Stimulated activated CD8-positive, alpha-beta memory T cell treated with anti-CD3 and anti-CD28 coated beads, Interleukin-15, amount 100 ng/mL, for 1 hour (primary cell): ENCODE measurements at regions not wholly inside any gene's neighbourhood (a gene's known extent, or its start where the extent isn't known, plus 50 kb on each side); places are given as distances from the start of the nearest gene placed in this dataset.

Experiments used
- DNase-seq: peaks from one replicate; pipeline ENCODE4 v3.0.0-alpha.2; 2020; ENCODE audit warnings: low read depth

GRCh38 chr10:131673396-131673795, 227.4 kb upstream of the PPP2R2D start:
- no peak for DNase-seq

- no peak for DNase-seq
These were observed 226.7 kb upstream of the PPP2R2D start for GRCh38 chr10:131674130-131674529.

GRCh38 chr10:131675104-131675503, 225.7 kb upstream of the PPP2R2D start:
- no peak for DNase-seq

GRCh38 chr10:131676046-131676799, 224.6 kb upstream of the PPP2R2D start:
- DNase-seq: no peak

DNA sequence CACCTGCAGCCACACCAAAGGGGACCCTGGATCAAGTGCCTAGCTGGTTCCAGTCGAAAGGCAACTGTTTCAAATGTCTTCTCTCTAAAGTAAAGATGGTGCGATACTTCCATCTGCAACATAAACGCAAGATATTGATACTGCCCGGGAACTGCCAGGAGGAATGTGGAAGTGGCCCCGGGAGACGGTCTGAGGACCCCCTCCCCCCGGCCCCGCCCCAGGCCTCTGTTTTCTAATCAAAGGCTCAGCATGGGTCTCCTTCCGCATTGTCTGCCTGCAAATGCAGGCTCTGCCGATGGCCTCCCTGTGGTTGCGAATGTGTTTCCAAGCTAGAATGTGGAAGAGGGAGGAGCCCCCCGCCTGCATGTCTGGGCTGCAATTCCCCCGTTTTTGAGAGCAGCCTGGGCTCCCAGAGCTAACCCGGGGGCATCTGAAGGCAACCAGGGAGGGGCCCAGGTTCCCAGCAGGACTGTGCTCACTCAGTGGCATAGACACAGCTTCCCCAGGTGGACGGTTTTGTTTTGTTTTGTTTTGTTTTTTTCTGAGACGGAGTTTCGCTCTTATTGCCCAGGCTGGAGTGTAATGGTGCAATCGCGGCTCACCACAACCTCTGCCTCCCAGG, 223.9 kb upstream of the PPP2R2D start:
- no peak for DNase-seq

DNA sequence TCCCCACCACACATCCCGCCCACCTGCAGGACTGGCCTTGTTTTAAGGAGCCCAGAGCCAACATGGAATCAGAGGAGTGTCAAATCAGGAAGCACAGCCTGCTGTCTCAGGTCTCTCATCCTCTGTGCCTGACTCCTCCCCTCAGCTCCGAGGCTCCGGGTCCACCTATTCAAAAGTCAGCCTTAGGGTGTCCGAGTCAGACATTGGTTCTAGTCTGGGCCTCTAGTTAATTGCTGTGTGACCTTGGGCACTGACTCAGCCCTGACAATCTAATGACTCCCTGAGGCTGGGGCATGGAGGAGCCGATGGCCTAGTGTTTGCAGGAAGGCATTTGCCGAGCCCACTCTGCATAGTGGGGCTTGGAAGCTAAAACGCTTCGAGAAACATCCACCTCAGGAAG, 223.1 kb upstream of the PPP2R2D start:
- DNase-seq: no peak

DNA sequence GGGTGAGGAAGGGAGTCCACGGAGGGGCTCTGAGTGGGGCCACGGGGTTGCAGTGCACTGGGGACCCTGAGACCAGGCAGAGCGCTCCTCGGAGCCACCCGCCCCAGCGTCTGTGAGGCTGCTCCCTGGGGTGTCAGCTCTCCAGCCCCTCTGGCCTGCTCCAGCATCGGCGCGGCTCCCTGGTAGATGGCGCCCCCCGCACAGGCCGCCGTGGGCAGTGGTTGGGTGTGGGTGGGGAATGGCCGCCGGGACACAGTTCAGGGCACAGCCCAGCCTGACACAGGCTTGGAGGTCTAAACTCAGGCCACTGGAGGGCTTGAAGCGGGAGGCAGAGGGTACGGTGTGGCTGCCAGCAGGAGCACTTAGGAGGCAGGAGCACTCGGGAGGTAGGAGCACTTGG, 222.6 kb upstream of the PPP2R2D start:
- no peak for DNase-seq

- DNase-seq: no peak
These were observed 222.2 kb upstream of the PPP2R2D start for GRCh38 chr10:131678613-131679012.

GRCh38 chr10:131679926-131680325, 220.9 kb upstream of the PPP2R2D start:
- no peak for DNase-seq

GRCh38 chr10:131681122-131681521, 219.7 kb upstream of the PPP2R2D start:
- no peak for DNase-seq

- no peak for DNase-seq
These were observed 219.2 kb upstream of the PPP2R2D start for GRCh38 chr10:131681656-131682055.

GRCh38 chr10:131682271-131682962, 218.4 kb upstream of the PPP2R2D start:
- no peak for DNase-seq

GRCh38 chr10:131683281-131683861, 217.4 kb upstream of the PPP2R2D start:
- DNase-seq: no peak

- DNase-seq: no peak
These were observed 216.9 kb upstream of the PPP2R2D start for GRCh38 chr10:131683941-131684340.

DNA sequence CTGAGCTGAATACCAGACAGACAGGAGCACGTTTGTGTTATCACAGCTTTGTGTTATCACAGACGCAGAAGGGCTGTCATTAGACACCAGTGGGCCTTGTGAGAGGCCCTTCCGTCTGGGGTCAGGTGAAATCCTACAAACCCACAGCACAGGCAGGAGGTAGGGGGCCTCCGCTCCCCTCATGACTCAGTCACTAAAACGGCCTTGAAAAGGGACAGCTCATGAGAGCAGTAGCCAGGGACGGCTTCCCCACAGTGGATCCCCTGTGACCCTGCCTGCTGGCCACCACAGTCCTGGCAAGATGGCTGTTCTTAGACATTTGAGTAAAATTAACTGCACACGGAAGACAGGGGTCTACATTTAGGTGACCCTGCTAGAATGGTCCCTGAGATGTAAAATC, 215.8 kb upstream of the PPP2R2D start:
- no peak for DNase-seq

DNA sequence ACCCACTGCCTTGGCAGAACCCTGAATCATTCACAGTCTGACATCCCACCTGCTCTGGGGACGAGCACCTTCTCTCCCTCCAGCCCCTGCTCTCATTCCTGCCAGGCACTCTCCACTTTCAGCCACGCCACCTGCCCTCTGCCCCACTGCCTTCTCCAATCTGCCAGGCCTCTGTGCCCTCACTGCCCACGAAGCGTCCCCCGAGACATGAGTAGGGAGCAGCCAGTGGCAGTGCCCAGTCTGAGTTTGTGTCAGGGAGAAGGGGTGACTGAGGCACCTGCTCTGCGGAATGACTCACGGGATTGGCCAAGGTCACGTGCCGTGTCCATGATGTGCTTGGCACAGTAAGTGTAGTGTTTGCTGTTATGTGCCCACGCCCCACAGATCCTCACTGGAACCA, 215.2 kb upstream of the PPP2R2D start:
- no peak for DNase-seq

DNA sequence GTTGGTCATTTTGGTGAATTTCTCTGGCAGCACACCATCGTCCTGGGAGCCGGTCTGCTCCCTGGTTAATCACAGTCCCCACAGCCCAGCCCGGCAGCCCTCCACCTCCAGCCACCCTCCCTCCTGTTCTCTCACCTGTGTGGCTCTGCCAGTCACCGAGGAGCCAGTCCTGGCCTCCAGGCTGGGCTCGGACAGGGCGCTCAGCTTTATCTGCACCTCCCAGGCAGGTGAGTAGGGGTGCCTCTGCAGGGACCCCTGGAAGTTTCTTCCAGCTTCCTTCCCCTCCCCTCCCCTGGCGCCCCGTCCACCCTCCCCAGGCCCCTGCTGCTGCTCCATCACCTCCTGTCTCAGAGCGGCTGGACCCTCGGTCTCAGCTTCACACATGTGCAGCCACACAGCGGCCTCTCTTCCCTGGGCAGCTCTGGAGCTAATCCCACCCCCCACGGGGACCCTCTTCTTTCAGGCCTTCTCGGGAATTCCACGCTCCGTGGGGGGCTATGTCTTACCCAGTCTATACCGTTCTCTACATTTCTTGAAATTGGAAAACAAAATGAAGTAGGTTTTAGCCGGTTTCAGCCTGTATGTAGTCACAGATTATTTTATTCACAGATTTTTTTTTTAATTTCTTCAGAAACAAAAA, 213.9 kb upstream of the PPP2R2D start:
- DNase-seq: no peak

- no peak for DNase-seq
These were observed 212.5 kb upstream of the PPP2R2D start for GRCh38 chr10:131688304-131688703.

DNA sequence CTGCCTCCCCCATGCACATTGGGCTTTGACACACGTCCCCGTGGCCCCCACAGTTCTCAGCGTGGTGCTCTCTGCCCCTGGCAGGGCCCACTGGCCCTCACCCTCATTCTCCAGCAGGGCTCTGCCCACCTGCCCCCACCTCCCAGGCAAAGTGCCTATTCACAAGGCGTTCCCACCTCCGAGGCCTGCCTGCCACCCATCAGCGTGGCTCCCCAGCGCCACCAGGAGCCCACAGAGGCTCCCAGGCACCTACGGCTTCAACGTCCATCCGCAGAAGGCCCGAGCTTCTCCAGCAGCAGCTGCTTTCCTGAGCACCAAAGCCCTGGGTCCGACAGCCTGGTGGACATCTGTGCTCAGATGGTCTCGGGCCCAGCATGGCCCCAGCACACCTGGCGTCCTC, 211.8 kb upstream of the PPP2R2D start:
- no peak for DNase-seq

DNA sequence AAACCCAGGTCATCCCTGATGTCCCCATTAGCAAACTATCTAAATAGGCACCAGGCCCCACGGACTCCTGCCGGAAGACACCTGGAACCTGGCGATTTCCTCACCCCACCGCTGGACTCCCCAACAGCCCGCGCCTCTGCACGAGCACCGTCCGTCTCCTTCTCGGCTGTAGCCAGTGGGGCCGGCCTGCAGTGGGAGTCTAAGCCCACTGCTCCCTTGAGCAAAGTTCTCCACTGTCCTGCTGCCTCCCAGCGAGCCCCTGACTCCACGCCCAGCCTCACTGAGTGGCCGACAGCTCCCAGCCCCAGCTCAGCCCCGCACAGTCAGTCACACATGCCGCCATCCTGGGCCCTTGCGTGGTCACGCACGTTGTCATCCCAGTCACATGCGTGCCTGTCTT, 211.3 kb upstream of the PPP2R2D start:
- DNase-seq: no peak

DNA sequence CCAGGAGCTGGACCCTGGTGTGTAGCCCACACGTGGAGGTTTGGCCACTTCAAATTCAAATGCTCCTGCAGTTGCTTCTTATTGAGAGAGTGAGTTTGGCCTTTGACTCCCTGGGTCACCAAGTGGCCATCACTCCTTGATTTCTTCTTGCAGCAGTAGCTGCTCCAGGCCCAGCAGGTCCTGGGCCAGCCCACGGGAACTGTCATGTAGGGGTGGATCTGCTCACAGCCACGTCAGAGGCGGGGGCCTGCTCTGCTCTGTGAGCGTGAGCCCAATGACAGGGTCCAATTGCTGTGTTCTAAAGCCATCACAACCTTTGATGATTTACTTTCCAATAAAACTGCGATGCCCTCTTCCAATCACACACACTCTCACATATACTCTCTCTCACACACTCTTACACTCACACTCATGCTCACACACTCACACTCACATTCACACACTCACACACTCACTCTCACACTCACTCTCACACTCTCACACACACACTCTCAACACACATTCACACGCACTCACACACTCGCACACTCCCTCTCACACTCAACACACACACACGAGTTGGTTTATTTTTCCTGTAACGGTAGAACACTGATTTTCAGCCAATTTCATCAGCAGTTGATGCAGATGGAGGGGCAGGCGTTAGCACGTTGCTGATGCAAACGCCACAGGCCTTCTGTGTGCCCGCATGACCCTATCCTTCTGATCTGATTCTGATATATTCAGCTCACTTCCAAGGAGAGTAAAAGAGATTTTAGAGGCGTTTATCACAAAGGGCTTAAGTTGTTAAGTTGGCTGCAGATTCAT, 210.7 kb upstream of the PPP2R2D start:
- no peak for DNase-seq

GRCh38 chr10:131690805-131691239, 210.0 kb upstream of the PPP2R2D start:
- no peak for DNase-seq
